ENCODE measurements at regions not wholly inside any gene's neighbourhood (a gene's known extent, or its start where the extent isn't known, plus 50 kb on each side); places are given as distances from the start of the nearest gene placed in this dataset.
"Not testable (repeated sequence)": the region's sequence is repeated elsewhere in the genome, so short reads cannot be mapped to it uniquely, and the experiment has no call there.

DNA sequence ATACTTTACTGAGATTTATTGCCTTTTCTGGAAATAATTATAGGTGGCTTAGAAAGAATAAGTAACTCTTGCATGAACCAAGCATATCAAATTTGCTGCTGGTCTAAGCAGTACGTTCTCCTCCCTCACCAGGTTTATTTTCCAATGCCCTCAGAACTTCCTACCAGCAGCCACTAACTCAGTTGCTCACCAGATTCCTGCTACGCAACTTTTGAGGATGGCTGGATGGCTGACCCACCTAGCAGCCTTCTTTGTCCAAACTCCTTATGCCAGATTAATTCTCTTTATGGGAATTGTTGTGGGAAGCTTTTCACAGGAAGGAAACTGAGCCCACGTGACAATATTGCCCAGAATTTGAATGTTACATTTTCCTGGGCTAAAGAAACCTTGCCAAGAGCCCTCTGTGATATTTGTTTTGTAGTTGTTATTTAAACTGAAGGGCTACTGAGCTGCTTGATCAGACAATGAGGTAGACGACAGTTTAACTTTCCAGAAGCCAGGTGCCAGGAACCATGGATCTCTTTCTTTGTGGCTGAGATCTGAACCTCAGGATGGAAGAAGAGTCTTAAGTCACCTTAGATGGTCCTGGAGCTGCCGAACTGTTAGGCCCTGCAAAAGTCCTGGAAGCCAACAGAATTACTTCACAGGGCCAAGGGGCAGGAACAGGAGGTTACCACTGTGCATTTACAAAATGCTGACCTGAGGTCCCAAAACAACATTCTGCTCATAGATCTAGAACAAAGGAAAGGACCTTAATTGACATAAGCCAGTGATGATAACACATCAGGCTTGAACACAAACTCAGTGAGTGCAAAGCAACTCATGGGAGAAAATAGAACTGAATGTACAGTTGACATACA is 85.5 kb upstream of the ATP1A1 start:
- H3K36me3 Mint-ChIP-seq, result peaks cover 2% of the 10 kb centered on the region
- H3K27me3 Mint-ChIP-seq, result peaks cover 12% of the 10 kb centered on the region
- H3K4me1 Mint-ChIP-seq, result peaks cover 9% of the 10 kb centered on the region
- H3K9me3 Mint-ChIP-seq, result peaks cover 1% of the 10 kb centered on the region
- DNase-seq (ENCODE audit: low spot score in 2 of 2) (no peak), ATAC-seq (ENCODE audit: low read depth) (no peak)
- no peak overlapping the region for H3K4me3 Mint-ChIP-seq
- no peak overlapping the region for H3K27ac Mint-ChIP-seq

DNA sequence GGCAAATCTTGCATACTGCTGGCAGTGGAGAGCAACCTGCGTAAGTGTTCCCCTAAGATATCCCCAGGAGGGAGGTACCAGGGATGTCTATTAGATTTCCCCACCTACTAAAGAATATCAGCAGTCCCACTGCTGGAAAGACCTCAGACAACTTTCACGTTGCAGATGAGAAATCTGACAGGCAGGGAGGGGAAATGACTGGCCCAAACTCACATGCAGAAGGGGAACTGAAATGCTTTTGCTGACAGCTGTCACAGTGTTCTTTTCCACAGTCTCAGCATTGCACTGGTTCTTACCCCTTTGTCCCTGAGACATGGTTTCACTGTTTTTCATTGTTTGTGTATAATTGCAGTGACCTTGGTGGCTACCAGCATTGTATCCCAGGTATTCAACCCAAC is 84.8 kb upstream of the ATP1A1 start:
- peaks cover under 1% of the 10 kb centered on the region for H3K9me3 Mint-ChIP-seq
- no peak overlapping the region for H3K4me3 Mint-ChIP-seq
- ATAC-seq (ENCODE audit: low read depth), result peak; percentile 69
- peaks cover 10% of the 10 kb centered on the region for H3K27me3 Mint-ChIP-seq
- H3K4me1 Mint-ChIP-seq, result peaks cover 9% of the 10 kb centered on the region
- no peak overlapping the region for H3K27ac Mint-ChIP-seq
- peak in 1 of 2 donors; percentile 6 for DNase-seq (ENCODE audit: low spot score in 2 of 2)
- H3K36me3 Mint-ChIP-seq, result peaks cover under 1% of the 10 kb centered on the region

DNA sequence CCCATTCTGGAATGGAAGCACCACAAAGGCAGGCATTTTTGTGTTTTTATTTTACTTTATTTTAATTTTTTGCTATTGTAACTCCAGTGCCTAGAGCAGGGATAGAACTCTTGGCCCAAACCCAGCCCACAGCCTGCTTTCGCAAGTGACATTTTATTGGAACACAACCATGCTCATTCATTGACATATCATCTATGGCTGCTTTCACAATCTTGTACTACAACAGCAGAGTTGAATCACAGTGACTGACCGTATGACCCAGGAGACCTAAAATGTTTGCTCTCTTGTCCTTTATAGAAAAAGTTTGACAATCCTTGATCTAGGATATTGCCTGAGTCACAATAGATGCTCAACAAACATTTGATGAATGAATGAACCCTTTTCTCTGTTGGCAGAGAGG is 83.9 kb upstream of the ATP1A1 start:
- no peak for DNase-seq (ENCODE audit: low spot score in 2 of 2)
- Mint-ChIP-seq H3K36me3 (no peaks in the 10 kb centered on the region), H3K9me3 (no peaks in the 10 kb centered on the region), H3K27ac (no peak overlapping the region), H3K4me3 (no peak overlapping the region), H3K4me1 (peaks cover 9% of the 10 kb centered on the region), H3K27me3 (peaks cover 10% of the 10 kb centered on the region)
- no peak for ATAC-seq (ENCODE audit: low read depth)

DNA sequence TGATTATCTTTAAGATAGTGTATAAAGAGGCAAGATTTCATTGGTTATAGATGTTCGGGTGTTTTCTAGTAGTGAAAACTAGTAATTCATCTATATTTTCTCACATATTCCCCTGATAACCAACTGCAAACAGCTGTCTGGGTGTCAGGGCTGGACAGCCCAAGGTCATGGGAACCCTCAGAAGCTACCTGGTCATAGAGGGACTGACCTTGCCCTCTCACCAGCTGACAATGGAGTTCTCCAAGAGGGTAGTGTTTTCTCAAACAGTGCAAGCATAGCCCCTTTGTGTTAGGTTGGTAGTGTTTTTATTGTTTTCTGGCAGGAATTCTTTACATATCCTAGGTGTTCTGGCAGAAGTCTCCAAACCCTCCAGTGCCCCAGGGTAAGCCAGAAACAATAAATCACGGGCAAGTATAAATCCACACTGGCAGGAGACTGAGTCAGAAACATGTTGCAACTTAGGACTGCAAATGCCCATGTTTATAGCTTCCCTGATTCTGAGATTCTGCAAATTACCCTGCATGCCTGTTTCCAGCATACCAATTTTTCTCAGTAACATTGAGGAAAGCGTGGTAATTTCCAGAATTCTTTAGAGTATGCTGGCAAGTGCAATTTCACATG is 82.8 kb upstream of the ATP1A1 start:
- no peak overlapping the region for H3K4me3 Mint-ChIP-seq
- peaks cover 6% of the 10 kb centered on the region for H3K27me3 Mint-ChIP-seq
- no peaks in the 10 kb centered on the region for H3K36me3 Mint-ChIP-seq
- ATAC-seq (ENCODE audit: low read depth), result no peak
- no peak overlapping the region for H3K27ac Mint-ChIP-seq
- DNase-seq (ENCODE audit: low spot score in 2 of 2), result no peak
- no peaks in the 10 kb centered on the region for H3K9me3 Mint-ChIP-seq
- peaks cover 9% of the 10 kb centered on the region for H3K4me1 Mint-ChIP-seq

- no peaks in the 10 kb centered on the region for H3K9me3 Mint-ChIP-seq
- no peak overlapping the region for H3K4me3 Mint-ChIP-seq
- peaks cover 6% of the 10 kb centered on the region for H3K27me3 Mint-ChIP-seq
- H3K36me3 Mint-ChIP-seq, result no peaks in the 10 kb centered on the region
- no peak overlapping the region for H3K27ac Mint-ChIP-seq
- DNase-seq (ENCODE audit: low spot score in 2 of 2) (no peak), ATAC-seq (ENCODE audit: low read depth) (no peak)
- peaks cover 9% of the 10 kb centered on the region for H3K4me1 Mint-ChIP-seq
Measured at GRCh38 chr1:116291024-116291423, 82.0 kb upstream of the ATP1A1 start.

- ATAC-seq (ENCODE audit: low read depth) (no peak), DNase-seq (ENCODE audit: low spot score in 2 of 2) (no peak)
- H3K9me3 Mint-ChIP-seq, result no peaks in the 10 kb centered on the region
- H3K4me3 Mint-ChIP-seq, result no peak overlapping the region
- peaks cover 7% of the 10 kb centered on the region for H3K4me1 Mint-ChIP-seq
- no peak overlapping the region for H3K27ac Mint-ChIP-seq
- H3K27me3 Mint-ChIP-seq, result peaks cover 6% of the 10 kb centered on the region
- no peaks in the 10 kb centered on the region for H3K36me3 Mint-ChIP-seq
Measured at GRCh38 chr1:116292929-116293725, 79.9 kb upstream of the ATP1A1 start.

DNA sequence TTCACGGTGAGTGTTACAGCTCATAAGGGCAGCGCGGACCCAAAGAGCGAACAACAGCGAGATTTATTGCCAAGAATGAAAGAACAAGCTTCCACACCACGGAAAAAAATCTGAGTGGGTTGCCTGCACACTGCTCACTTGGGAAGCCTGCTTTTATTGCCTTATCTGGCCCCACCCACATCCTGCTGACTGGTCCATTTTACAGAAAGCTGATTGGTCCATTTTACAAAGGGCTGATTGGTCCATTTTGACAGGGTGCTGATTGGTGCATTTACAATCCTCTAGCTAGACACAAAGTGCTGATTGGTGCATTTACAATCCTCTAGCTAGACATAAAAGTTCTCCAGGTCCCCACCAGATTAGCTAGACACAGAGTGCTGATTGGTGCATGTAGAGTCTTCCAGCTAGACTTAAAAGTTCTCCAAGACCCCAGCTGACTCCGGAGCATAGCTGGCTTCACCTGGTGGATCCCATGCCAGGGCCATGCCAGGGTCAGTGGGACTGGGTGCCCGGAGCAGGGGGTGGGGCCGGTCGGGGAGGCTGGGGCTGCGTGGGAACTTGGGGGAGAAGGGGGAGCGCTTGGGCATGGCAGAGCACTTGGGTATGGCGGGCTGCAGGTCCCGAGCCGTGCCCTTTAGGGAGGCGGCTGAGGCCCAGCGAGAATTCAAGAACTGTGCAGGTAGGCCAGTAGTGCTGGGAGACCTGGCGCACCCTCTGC is 75.4 kb upstream of the ATP1A1 start:
- H3K4me3 Mint-ChIP-seq, result no peak overlapping the region
- no peaks in the 10 kb centered on the region for H3K27me3 Mint-ChIP-seq
- no peak for ATAC-seq (ENCODE audit: low read depth)
- no peaks in the 10 kb centered on the region for H3K36me3 Mint-ChIP-seq
- H3K9me3 Mint-ChIP-seq, result no peaks in the 10 kb centered on the region
- DNase-seq (ENCODE audit: low spot score in 2 of 2), result no peak
- no peak overlapping the region for H3K27ac Mint-ChIP-seq
- peaks cover 4% of the 10 kb centered on the region for H3K4me1 Mint-ChIP-seq

- H3K4me3 Mint-ChIP-seq, result not testable (repeated sequence)
Measured at GRCh38 chr1:116298213-116298579, 74.8 kb upstream of the ATP1A1 start.

GRCh38 chr1:116298746-116299145 is 74.3 kb upstream of the ATP1A1 start:
- no peaks in the 10 kb centered on the region for H3K9me3 Mint-ChIP-seq
- H3K4me3 Mint-ChIP-seq, result no peak overlapping the region
- H3K27me3 Mint-ChIP-seq, result no peaks in the 10 kb centered on the region
- DNase-seq (ENCODE audit: low spot score in 2 of 2) (no peak), ATAC-seq (ENCODE audit: low read depth) (no peak)
- H3K4me1 Mint-ChIP-seq, result peaks cover 4% of the 10 kb centered on the region
- H3K36me3 Mint-ChIP-seq, result no peaks in the 10 kb centered on the region
- H3K27ac Mint-ChIP-seq, result no peak overlapping the region

More at GRCh38 chr1:116298213-116298579, 74.8 kb upstream of the ATP1A1 start:
- ATAC-seq (ENCODE audit: low read depth); H3K36me3 Mint-ChIP-seq; H3K9me3 Mint-ChIP-seq; DNase-seq (ENCODE audit: low spot score in 2 of 2); H3K27me3 Mint-ChIP-seq; H3K27ac Mint-ChIP-seq; H3K4me1 Mint-ChIP-seq: not testable (repeated sequence)

GRCh38 chr1:116299248-116299647 is 73.8 kb upstream of the ATP1A1 start:
- H3K36me3 Mint-ChIP-seq, result no peaks in the 10 kb centered on the region
- peaks cover 4% of the 10 kb centered on the region for H3K4me1 Mint-ChIP-seq
- ATAC-seq (ENCODE audit: low read depth), result no peak
- DNase-seq (ENCODE audit: low spot score in 2 of 2), result no peak
- H3K27ac Mint-ChIP-seq, result no peak overlapping the region
- no peaks in the 10 kb centered on the region for H3K9me3 Mint-ChIP-seq
- no peaks in the 10 kb centered on the region for H3K27me3 Mint-ChIP-seq
- no peak overlapping the region for H3K4me3 Mint-ChIP-seq

DNA sequence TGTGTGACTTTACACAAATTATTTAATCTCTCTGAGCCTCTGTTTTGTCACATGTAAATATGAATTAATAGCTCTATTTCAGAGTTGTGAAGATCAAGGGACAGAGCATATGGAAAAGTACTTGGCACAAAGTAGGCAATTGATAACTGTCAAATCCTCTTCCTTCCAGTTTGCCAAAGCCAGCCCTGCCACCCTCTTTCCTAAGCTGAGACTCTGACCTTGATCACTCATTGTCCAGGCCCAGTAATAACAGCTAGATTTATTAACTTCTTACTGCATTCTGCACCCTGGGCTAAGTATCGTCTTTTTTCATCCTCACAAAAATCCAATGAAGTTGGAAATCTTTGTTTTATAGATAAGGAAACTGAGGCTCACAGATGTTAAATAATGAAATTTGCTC is 70.8 kb upstream of the ATP1A1 start:
- no peak overlapping the region for H3K4me3 Mint-ChIP-seq
- DNase-seq (ENCODE audit: low spot score in 2 of 2) (no peak), ATAC-seq (ENCODE audit: low read depth) (no peak)
- peaks cover 4% of the 10 kb centered on the region for H3K4me1 Mint-ChIP-seq
- H3K36me3 Mint-ChIP-seq, result no peaks in the 10 kb centered on the region
- H3K27ac Mint-ChIP-seq, result no peak overlapping the region
- H3K27me3 Mint-ChIP-seq, result no peaks in the 10 kb centered on the region
- H3K9me3 Mint-ChIP-seq, result no peaks in the 10 kb centered on the region

- no peaks in the 10 kb centered on the region for H3K9me3 Mint-ChIP-seq
- no peaks in the 10 kb centered on the region for H3K27me3 Mint-ChIP-seq
- ATAC-seq (ENCODE audit: low read depth) (no peak), DNase-seq (ENCODE audit: low spot score in 2 of 2) (no peak)
- no peaks in the 10 kb centered on the region for H3K36me3 Mint-ChIP-seq
- no peaks in the 10 kb centered on the region for H3K4me1 Mint-ChIP-seq
- no peak overlapping the region for H3K27ac Mint-ChIP-seq
- H3K4me3 Mint-ChIP-seq, result no peak overlapping the region
Measured at GRCh38 chr1:116306102-116306501, 66.9 kb upstream of the ATP1A1 start.

DNA sequence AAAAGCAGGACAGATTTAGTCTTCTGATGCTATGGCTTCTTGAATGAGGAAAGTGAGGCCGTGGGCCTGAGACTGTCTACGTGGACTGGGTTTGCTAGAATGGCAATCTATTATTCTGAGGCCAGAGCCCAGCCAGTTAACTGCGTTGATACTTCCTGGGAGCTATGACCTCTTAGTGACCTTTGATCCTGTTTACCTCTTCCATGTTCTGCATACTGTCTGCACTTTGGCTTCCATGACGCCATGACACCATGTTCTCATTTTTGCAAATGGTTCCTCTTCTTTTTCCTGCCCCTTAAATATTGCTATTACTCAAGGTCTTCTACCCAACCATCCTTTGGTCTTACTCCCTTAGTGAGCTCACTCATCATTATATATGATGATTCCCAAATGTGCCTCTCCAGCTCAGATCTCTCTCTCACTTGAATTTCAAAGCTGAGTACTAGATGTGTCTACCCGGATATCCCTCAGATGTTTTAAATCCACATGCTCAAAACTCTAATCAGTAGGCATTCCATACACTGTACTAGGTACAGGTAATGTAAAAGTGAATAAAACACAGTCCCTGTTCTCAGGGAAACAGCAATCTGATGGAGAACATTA is 66.1 kb upstream of the ATP1A1 start:
- no peaks in the 10 kb centered on the region for H3K9me3 Mint-ChIP-seq
- H3K4me1 Mint-ChIP-seq, result no peaks in the 10 kb centered on the region
- no peaks in the 10 kb centered on the region for H3K36me3 Mint-ChIP-seq
- H3K27me3 Mint-ChIP-seq, result no peaks in the 10 kb centered on the region
- H3K27ac Mint-ChIP-seq, result no peak overlapping the region
- DNase-seq (ENCODE audit: low spot score in 2 of 2) (no peak), ATAC-seq (ENCODE audit: low read depth) (no peak)
- no peak overlapping the region for H3K4me3 Mint-ChIP-seq

All from memory B cell (primary cell).